COLO668 (cell line): ENCODE measurements at regions not wholly inside any gene's neighbourhood (a gene's known extent, or its start where the extent isn't known, plus 50 kb on each side); places are given as distances from the start of the nearest gene placed in this dataset.

ENCODE experiments used
- DNase-seq: peaks from one replicate; lab custom pipeline; 2025; ENCODE audit not compliant: unreplicated experiment; lab: John Stamatoyannopoulos, UW

DNA sequence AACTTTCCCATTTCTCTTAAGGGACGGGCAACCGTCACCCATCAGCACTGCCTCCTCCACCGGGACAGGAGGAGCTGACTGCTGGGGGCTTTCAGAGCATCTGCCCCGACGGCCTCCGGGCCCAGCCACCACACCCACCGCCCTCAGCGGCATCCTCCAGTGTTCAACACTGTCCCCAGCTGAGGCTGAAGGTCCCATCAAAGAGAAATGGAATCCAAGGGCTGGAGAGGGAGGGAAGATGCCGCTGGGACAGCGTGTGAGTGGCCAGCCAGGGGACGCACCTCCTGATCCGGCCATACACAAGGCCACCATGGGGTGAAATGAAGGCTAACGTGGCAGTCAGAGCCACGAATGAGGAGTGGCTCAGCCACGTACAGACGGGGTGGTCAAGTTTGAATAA is 153.6 kb upstream of the PPP2R2D start:
- DNase-seq = no peak

DNA sequence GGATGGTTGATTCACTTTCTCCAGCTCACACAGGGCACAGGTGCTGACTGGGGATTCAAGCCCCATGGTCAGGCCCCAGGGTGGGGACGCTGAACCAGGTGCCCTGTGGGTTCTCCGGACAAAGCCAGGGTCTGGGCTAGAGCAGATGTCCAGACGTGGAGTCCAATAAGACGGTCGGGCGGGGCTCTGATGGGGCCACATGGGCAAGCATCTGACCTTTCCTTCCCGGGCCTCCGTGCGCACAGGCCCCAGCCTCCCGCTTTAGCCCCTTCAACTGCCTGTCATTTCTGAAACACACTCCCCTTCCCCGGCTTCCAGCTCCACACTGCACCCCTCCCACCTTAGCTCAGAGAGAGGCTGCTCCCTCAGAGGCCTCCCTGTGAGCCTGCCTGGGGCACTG is 153.0 kb upstream of the PPP2R2D start:
- no peak for DNase-seq

DNA sequence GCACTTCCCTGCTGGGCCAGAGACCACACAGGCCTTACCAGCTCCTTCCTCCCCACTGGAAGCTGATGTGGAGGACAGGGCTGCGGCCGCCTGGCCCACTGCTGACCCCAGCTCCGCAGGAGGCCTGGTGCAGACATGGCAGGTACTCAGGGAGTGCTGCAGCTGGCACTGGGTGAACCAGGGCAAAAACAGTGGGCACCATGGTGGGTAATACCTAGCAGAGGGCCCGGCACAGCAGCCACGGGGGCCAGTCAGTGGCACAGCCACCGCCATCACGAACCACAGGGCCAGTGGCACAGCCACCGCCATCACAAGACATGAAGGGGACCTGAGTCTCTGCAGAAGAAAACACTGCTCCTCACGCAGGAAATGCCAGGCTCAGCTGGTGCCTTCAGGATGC is 152.6 kb upstream of the PPP2R2D start:
- no peak for DNase-seq

DNA sequence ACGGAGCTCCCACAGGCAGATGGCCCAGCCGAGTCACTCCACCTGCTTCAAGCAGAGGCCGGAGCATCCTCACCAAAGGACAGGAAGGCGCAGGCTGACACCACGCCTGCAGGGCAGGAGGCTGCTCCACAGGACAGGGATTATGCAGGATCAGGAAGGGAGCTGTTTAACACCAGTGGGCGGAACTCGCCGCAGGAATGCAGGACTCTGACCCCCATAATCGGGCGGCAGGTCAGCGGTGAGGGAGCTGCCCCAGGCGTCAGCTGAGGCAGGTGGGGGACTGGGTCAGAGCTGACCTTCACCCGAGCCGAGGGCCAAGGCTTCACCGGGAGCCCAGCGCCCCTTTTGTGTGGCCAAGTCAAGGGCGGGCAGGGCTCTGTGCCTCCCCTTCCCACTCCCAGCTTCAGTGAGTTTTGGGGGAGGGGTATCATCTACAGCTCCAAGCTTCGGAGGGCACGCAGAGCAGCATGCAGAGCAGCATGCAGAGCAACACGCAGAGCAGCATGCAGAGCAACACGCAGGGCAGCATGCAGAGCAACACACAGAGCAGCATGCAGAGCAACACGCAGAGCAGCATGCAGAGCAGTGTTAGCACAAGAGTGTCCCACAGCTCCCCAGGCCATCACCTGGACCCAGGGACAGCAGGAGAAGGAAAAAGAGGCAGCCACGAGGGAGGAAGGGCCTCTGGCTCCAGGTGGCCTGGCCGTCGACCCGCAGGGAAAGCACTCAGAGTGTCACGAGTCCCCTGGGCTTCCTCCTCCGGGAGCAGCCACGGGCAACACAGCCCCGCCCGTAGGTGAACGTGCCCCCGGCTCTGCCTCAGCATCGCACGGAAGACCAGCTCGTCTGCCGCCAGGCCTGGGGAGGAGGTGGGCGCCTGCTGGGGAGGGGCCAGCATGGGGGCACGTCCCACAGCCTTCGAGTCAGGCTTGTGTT is 151.7 kb upstream of the PPP2R2D start:
- DNase-seq = no peak

DNA sequence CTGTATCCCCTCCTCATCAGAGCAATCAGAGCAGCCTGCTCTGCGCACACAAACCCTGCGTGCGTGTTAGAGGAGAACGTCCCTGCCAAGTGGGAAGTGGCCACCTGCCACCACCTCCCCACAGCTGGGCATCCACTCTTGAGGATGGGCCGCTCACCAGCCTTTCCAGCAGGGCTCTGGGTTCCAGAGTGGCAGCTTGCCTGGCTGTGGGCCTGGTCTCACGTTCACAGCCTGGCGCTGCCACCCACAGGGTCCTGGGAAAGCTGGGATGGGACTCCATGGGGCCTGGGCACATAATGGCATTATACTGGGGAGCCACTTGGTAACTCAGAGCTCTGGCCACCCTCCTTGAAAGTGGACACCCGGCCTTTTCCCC is 151.1 kb upstream of the PPP2R2D start:
- DNase-seq = no peak

DNA sequence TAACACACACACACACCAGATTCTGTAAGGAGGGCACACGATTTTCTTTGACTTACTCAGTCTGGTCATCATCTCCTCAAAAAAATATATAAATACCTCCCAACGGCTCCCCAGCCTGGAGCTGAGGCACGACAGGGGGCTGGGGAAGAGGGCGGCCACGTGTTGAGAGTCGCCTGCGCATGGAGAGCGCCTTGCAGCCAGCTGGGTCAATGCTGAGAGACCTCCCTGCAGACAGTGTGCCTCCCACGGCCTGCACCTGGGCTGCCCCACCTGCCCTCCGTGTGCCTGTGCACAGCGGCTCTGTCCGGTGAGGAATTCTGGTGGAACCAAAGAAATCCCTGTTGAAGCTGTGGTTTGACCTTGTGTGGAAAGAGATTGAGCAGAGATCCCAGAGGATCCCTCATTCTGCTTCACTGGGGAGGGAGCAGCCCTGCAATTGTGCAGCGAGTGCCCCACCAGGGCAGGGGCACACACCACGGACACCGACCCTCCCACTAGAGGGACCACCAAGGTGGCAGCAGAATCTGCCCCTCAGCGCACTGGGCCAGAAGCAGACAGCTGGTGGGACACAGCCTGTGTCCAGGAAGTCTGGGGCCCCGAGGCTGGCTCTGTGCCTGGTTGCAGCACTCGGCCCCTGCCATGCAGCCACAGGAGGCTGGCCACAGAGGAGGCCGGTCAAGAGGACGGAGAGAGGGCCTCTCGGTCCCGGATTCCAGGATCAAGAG is 150.5 kb upstream of the PPP2R2D start:
- DNase-seq = no peak

DNA sequence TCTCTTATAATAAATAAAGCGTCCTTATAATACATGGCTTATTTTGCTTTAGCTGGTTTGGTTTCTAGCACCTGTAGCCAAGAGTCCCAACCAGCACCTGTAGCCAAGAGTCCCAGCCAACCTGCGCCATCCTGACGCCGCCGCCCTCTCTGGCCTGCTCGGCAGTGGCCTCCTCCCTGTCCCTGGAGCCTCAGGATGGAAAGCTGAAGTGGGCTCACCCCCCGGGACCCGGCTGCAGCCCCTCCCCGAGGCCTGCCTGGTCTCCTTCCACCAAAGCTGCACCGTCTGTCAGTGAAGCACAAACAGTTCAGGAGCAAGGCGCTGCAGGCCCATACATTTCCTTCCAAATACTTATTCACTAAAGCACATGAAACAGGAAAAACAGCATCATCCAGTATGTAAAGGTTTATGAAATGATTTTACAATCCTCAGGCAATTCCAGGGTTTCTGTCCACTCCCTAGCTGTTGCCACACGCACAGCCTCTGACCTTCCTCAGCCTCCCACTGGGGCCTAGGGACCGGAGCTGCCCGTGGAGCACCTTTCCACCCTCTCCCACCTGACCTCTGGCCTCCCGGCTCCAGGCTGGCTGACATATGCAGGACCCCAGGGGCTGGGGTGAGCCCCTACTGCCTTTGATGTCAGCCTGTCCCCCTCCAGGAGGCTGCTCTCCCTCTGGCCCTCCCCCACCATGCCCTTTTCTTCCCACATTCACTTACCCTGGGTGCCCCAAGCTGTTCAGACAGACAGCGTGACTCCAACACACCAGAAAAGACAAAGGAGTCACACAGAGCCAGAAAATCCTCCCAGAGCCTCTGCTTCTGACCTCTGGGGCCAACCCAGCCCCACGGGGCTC is 149.6 kb upstream of the PPP2R2D start:
- DNase-seq = no peak

DNA sequence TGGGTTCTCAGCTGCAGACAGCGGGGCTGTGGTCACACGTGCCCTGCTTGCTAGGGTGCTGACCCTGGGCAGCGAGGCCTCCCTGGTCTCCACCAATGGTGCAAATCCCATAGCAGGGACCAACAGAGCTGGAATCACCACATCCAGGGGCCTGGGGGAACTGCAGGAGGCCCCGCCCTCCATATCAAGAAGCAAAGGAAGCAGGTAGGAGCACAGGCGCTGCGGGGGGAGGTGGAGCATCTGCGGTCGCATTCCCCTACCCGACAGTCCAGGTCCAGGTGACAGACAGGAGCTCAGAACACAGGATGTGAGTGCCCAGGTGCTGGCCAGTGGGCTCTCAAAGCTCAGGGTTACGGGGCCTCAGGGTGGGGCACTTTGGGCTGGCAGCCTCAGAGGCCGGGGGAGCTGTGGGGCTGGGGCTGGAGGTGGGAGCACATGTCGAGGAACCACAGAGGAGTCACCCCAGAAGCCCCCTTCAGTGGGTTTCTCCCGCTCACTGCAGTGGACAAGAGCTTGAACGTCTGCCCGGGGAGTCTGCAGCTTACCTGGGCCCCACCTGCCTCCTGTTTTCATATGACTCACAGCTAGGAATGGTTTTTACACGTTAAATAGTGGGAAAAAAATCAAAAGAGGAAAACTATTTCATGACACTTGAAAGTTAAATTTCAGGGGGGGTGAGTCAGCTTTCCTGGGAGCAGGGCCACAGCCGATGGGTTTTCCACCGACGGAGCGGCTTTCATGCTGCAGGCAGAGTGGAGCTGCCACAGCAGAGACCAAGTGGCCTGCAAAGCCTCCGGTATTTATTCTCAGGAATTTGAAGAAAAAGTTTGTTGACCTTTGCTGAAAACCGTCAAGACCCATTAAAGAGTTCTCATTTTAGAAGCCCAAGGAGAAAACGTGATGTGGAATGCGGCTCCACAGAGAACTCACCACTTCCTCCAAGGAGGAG is 148.7 kb upstream of the PPP2R2D start:
- no peak for DNase-seq

DNA sequence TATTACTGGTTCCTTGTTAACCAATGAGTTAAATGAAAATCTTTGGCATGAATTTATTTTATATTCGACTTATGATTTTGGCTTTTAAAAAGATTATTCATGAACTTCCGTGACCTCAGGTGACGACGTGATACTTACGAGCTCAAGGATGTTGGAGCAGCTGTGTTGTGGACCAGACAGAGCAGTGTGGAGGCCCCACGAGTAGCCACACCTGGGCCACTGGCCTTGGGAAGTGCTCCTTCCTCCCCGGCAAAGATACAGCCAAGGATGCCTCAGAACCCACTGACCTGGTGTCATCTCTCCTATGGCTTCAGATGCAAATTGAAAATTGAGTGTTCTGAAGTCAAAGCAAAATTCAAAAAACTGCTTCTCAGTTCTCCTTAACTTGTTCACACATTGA is 147.5 kb upstream of the PPP2R2D start:
- no peak for DNase-seq

DNA sequence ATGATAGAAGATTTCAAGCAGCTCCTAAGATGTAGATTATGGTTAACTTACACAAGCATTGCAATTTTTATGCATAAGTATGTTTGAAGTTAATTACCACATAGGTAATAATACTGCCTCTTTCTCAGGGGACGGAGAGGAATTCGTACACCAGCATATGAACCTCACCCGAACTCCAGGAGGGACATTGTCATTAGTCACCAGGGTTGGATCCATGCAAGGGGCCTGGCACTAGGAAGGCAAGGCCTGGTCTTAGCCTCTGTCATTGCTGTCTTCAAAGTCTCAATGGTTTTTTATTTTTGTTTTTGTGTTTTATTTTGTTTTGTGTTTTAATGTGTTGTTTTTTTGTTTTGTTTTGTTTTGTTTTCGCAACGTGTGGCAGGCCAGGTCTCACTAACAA is 145.6 kb upstream of the PPP2R2D start:
- no peak for DNase-seq

DNA sequence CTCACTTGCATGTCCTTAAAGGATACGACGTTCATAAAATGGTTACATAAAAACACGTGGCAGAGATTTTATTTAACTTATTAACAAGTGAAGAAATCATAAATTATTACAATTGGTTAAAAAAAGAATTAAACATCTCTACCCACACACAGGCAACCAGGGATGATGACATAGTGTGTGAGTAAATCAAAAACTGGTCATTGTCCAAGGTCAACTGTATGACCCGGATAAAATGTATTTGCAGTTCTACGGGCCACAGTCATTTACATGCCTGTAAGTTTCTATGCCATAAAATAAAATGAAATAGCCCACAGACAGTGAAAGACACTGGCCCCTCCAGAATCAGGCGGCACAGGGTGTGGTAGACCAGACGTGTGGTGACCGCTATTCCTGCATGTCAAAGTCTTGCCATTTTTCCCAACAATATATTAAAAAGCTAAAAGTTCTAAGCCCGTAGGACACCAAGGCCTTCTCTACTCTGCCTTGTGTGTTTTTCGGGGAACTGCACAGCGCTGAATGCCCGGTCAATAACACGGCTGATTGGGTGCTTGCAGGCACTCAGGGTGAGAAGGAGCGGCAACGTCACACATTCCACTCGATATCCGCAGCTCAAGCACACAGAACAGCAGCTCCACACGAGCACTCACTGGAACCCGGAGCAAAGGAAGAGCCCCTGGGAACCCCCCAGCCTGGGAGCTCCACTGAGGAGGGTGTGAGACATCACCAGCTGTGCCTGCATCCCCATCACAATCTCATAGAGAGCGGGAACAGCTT is 143.3 kb upstream of the PPP2R2D start:
- DNase-seq = no peak

DNA sequence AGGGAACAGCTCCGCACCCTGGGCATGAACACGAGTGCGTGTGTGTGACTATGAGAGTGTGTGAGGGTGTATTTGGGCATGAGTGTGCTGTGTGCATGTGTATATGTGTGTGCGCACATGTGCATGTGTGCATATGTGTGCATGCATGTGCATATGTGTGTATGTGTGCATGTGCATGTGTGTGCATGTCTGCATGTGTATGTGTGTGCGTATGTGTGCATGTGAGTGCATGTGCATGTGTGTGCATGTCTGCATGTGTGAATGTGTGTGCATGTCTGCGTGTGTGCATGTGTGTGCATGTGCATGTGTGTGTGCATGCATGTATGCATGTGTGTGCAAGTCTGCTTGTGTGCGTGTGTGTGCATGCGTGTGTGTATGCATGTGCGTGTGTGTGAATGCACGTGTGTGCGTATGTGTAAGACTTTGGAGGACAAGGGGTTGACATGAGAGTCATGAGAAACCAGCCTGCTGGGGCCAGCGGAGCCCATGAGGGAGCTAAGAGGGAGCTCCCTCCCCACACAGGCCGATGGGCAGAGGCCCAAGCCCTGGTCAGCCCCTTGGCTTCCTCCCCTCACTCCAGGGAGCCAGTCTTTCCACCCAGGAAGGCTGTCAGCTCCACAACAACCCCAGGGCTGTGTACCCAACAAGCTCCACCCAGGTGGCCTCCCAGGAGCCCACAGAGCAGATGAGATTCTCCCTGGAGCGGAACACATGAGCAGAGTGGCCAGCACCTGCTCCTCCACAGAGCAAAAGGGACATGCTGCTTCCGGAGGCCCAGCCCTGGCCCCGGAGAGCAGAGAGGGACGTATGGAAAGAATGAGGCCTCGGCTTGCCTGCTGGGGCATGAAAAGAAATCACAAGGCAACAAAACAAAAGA is 142.5 kb upstream of the PPP2R2D start:
- DNase-seq = peak; percentile 11

DNA sequence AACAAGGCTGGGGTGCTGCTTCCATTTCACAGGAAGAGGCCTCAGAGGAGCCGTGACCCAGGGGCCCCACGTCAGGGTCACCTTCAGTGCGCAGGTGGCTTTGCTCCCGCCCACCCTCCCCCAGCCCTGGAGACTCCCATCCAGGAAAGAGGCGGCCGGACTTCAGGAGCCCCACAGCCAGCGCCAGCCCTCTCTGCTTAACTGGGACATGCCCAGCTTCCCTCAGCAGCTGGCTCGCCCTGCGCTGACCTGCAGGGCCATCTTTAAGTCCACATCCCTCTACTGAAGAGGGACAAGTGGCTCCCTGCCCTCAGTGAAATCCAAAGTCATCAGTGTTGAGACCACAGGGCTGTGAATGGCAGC is 141.9 kb upstream of the PPP2R2D start:
- DNase-seq = no peak

DNA sequence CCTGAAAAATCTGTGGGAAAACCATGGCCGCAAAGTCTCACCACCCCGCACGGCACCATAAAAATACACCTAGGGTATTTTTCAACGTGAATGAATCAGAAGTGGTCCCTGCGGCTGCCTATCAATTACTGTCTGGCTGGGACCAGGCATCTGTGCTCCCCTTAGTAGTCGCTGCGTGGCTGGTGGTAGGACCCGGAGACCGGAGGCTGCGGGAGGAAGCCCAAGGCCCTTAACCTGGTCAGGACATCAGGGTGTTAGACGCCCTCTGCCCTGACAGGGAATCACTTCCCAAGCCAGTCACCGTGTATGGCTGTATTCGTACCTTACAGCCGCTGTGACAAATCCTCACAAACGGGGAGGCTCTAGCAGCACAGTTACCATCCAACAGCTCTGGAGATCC is 141.5 kb upstream of the PPP2R2D start:
- no peak for DNase-seq

DNA sequence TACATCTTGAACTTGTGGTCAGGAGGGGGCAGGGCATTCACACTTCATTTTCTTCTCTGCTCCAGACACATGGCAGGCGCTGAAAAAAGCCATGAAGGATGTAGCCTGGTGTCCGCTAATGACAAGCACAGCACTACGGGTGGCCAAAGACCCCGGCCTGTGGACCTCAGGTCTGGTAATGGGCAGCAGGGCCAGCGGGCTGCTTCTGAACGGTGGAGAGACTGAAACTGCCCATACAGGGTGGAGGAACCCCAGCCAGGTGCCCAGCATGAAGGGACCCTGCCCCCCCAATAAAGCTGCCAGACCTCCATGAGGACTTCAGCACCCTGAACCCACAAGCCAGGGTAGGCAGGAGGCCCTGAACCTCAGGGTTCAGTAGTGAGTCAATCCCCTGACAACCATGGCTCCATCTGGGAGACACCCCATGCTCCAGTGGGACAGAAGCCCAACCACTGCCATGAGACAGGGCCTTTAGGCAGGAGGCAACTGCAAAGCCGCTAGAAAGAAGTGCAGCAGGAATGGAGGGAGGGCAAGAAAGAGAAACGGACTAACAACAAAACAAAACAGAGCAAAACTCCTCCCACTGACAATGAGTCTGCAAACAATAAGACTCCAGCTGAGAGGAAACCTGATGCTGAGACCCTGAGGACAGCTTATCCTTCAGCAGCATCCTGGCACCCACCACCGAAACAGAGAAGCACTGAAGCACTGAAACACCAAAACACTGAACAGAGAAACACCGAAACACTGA is 140.2 kb upstream of the PPP2R2D start:
- no peak for DNase-seq

DNA sequence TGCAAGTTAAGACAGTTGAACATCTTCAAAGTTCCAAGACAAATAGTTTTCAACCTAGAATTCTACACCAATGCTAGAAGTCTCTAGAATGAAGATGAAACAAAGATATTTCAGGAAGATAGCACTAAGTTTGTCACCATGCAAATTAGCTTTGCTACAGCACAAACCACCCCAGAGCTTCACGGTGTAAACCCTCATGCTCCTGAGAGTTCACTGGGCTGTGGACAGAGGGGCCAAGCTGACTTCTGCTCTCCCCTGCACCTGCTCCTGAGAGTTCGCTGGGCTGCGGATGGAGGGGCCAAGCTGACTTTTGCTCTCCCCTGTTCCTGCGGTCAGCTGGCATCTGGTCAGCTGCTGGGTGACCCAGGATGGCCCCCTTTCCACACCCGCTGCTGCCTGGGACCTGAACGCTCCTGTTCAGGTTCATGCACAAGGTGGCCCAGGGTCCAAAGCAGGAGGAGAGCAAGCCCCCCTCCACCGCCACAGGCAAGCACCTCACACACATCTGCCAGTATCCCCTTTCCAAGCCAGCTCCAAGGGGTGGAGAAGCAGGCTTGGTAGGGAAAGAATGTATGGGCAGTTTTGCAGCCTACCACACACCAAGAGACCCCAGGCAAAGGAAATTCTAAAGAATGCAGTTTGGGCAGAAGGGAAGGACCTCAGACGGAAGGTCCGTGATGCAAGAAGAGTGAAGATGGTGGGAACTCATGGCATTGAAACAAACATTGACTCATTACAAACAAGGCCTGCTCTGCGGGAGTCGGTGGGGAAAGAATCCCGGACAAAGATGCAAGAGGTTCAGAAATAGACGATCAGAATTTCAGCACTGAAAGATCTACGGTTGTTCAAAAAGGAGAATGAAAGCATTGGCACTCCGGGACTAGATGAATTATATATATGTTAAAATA is 137.8 kb upstream of the PPP2R2D start:
- no peak for DNase-seq

DNA sequence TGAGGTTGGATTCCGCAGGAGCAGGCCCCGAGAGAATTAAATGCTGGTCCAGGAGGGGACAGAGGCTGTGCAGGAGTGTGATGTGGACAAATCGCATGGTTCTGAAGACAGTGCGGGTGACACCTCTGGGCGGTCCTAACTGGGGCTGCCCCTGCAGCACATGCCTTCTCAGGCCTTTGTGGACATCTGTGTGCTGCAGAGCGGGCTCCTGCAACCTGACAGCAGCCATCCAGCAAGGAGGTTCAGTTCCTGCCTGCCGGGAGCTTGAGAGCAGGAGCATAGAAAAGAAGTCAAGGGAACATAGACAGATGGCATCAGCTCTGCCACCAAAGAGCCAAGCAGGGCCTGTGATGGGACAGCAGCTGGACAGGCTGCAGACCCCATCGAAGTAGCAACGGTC is 135.9 kb upstream of the PPP2R2D start:
- DNase-seq = no peak
